ENCODE measurements at regions not wholly inside any gene's neighbourhood (a gene's known extent, or its start where the extent isn't known, plus 50 kb on each side); places are given as distances from the start of the nearest gene placed in this dataset.

- FAIRE-seq (no peak), ATAC-seq (no peak), DNase-seq (ENCODE audit: low read depth in 1 of 2, low spot score in 1 of 2) (no peak)
- POLR2A ChIA-PET = no interaction called here
- H3K27ac ChIP-seq = no peak overlapping the region
- H3K4me3 ChIP-seq = no peak overlapping the region
- CTCF ChIA-PET = no interaction called here
- H3K9me3 ChIP-seq = no peaks in the 10 kb centered on the region
- TF ChIP-seq ESRRA (IDR thresholded peaks at IDR 0.05; ENCODE audit: borderline replicate concordance, low read length) (no peak), EHF (CRISPR knock-in tag; IDR thresholded peaks at IDR 0.05) (no peak), POLR2A (IDR thresholded peaks at IDR 0.05; ENCODE audit: low read length) (no peak), ELK1 (IDR thresholded peaks at IDR 0.05; ENCODE audit: low read depth, low read length) (no peak)
- TF ChIP-seq, protein P1, sequence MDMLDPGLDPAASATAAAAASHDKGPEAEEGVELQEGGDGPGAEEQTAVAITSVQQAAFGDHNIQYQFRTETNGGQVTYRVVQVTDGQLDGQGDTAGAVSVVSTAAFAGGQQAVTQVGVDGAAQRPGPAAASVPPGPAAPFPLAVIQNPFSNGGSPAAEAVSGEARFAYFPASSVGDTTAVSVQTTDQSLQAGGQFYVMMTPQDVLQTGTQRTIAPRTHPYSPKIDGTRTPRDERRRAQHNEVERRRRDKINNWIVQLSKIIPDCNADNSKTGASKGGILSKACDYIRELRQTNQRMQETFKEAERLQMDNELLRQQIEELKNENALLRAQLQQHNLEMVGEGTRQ (IDR thresholded peaks at IDR 0.05) = no peak
- 6% methylated on average over 2 of the region's 2 CpGs for WGBS (ENCODE audit: missing lambda C conversion rate)
- no peaks in the 10 kb centered on the region for H3K4me1 ChIP-seq
- no peak overlapping the region for H3K4me2 ChIP-seq
Measured at GRCh38 chr4:31392923-31393322, 672.8 kb downstream of the PCDH7 start.

DNA sequence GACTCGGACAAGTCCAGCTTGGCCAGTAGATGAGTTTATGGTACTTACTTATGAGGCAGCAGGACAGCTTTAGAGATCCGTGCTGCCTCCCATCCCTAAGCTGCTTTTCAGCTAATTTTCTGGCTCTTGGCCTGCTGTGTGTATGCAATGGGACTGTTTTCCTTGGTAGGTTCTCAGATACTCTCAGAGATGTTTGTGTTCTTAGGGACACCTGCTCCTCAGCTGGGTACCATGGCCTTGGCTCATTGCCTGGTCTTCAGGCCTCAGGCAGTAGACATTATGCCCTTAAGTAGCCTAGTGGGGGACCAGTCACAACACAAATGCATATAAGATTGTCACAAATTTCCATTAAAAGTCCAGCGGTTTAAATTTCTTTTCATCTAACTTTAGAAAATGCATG lies 688.0 kb downstream of the PCDH7 start:
- Histone ChIP-seq H3K4me1 (no peaks in the 10 kb centered on the region), H3K4me2 (no peak overlapping the region), H3K4me3 (no peak overlapping the region), H3K9me3 (no peaks in the 10 kb centered on the region), H3K27ac (no peak overlapping the region)
- ATAC-seq (no peak), DNase-seq (ENCODE audit: low read depth in 1 of 2, low spot score in 1 of 2) (no peak), FAIRE-seq (no peak)
- TF ChIP-seq NFE2L2 (conservative IDR thresholded peaks at IDR 0.05; ENCODE audit: low read length) = no peak
- TF ChIP-seq ESRRA (IDR thresholded peaks at IDR 0.05; ENCODE audit: borderline replicate concordance, low read length) = no peak
- no peak for TF ChIP-seq CEBPB (IDR thresholded peaks at IDR 0.05)
- TF ChIP-seq NPAS2 (CRISPR knock-in tag; IDR thresholded peaks at IDR 0.05; ENCODE audit: borderline replicate concordance) = no peak
- no peak for TF ChIP-seq CTCF (IDR thresholded peaks at IDR 0.05)
- no peak for TF ChIP-seq HOXB5 (CRISPR knock-in tag; IDR thresholded peaks at IDR 0.05)
- POLR2A ChIA-PET = no interaction called here
- 41% methylated on average over 3 of the region's 3 CpGs for WGBS (ENCODE audit: missing lambda C conversion rate)
- CTCF ChIA-PET = no interaction called here

DNA sequence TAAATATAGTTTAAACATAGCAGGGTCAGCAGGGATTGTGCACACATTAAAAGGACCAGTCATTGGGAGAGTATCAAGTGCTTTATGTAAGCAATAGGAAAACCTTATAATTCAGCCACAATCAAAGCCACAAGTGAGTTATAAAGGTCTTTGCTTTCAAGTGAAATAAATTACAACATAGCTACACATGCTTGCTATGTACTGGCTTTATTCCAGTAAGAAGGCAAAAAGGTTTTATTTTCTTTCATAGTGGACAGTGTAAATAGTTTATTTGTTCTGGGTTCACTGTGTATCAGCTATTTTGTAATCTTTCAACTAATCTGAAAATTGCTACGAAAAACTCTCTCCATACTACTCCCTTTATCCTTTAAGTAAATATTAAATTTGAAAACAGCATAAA lies 691.4 kb downstream of the PCDH7 start:
- ATAC-seq = no peak
- Histone ChIP-seq H3K27ac (no peak overlapping the region), H3K4me2 (no peak overlapping the region), H3K9me3 (no peaks in the 10 kb centered on the region), H3K4me1 (no peaks in the 10 kb centered on the region), H3K4me3 (no peak overlapping the region)
- 2% methylated on average over 1 of the region's 1 CpG for WGBS (ENCODE audit: missing lambda C conversion rate)
- TF ChIP-seq HOXA7 (CRISPR knock-in tag; IDR thresholded peaks at IDR 0.05) (no peak), NFE2L2 (conservative IDR thresholded peaks at IDR 0.05; ENCODE audit: low read length) (no peak), MYC (IDR thresholded peaks at IDR 0.05; ENCODE audit: borderline replicate concordance, low read length) (no peak)
- TF ChIP-seq, protein P2, sequence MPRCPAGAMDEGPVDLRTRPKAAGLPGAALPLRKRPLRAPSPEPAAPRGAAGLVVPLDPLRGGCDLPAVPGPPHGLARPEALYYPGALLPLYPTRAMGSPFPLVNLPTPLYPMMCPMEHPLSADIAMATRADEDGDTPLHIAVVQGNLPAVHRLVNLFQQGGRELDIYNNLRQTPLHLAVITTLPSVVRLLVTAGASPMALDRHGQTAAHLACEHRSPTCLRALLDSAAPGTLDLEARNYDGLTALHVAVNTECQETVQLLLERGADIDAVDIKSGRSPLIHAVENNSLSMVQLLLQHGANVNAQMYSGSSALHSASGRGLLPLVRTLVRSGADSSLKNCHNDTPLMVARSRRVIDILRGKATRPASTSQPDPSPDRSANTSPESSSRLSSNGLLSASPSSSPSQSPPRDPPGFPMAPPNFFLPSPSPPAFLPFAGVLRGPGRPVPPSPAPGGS (IDR thresholded peaks at IDR 0.05) = no peak
- FAIRE-seq = no peak
- CTCF ChIA-PET = no interaction called here
- peak in 1 of 2 experiments; percentile 10 for DNase-seq (ENCODE audit: low read depth in 1 of 2, low spot score in 1 of 2)
- POLR2A ChIA-PET = no interaction called here

DNA sequence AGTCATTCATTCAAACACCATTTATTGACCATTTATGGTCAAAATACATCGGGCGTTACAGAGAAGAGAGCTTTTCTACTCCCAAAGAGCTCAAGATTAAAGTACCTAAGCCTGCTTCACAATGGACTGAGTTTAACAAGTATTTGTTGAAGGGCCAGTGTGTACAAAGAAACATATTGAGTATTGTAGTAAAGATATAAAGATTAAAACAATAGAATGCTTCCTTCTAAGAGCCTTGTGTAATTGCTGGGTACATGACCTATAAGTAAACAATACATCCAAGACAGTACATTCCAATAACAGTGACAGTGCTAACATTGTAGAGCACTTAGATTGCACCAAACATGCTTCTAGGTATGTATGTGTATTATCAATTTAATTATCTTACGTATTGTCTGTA lies 695.5 kb downstream of the PCDH7 start:
- Histone ChIP-seq H3K9me3 (no peaks in the 10 kb centered on the region), H3K27ac (no peak overlapping the region), H3K4me1 (no peaks in the 10 kb centered on the region), H3K4me3 (no peak overlapping the region), H3K4me2 (no peak overlapping the region)
- DNase-seq (ENCODE audit: low read depth in 1 of 2, low spot score in 1 of 2) (no peak), FAIRE-seq (no peak), ATAC-seq (no peak)
- 61% methylated on average over 3 of the region's 3 CpGs for WGBS (ENCODE audit: missing lambda C conversion rate)
- ChIA-PET POLR2A (interaction anchor here (0.5 kb wide), 1 partner anchor 68 kb away, joined by 4 read pairs; no protein-coding TSS in a partner anchor), CTCF (interaction anchor here (0.6 to 0.7 kb wide), 2 partner anchors 118 to 196 kb away, joined by 3 to 5 read pairs; no protein-coding TSS in a partner anchor)
- TF ChIP-seq, protein P3, sequence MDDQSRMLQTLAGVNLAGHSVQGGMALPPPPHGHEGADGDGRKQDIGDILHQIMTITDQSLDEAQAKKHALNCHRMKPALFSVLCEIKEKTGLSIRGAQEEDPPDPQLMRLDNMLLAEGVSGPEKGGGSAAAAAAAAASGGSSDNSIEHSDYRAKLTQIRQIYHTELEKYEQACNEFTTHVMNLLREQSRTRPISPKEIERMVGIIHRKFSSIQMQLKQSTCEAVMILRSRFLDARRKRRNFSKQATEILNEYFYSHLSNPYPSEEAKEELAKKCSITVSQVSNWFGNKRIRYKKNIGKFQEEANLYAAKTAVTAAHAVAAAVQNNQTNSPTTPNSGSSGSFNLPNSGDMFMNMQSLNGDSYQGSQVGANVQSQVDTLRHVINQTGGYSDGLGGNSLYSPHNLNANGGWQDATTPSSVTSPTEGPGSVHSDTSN (IDR thresholded peaks at IDR 0.05) = no peak
- TF ChIP-seq NR3C1 (IDR thresholded peaks at IDR 0.05) (no peak), FOXS1 (CRISPR knock-in tag; IDR thresholded peaks at IDR 0.05) (no peak), MAX (IDR thresholded peaks at IDR 0.05) (no peak), HDAC2 (IDR thresholded peaks at IDR 0.05) (no peak), TP53 (CRISPR knock-in tag; IDR thresholded peaks at IDR 0.05) (no peak), NPAS2 (CRISPR knock-in tag; IDR thresholded peaks at IDR 0.05; ENCODE audit: borderline replicate concordance) (no peak), EHF (CRISPR knock-in tag; IDR thresholded peaks at IDR 0.05) (no peak), ZC3H11A (IDR thresholded peaks at IDR 0.05) (no peak), CBX8 (IDR thresholded peaks at IDR 0.05) (no peak), ESRRA (IDR thresholded peaks at IDR 0.05; ENCODE audit: borderline replicate concordance, low read length) (no peak), JUN (IDR thresholded peaks at IDR 0.05) (no peak), GATA3 (IDR thresholded peaks at IDR 0.05; ENCODE audit: borderline replicate concordance) (no peak)
- TF ChIP-seq, protein P2 (IDR thresholded peaks at IDR 0.05) = no peak
